K562 (cell line): ENCODE measurements at regions not wholly inside any gene's neighbourhood (a gene's known extent, or its start where the extent isn't known, plus 50 kb on each side); places are given as distances from the start of the nearest gene placed in this dataset.

Experiments used
- ATAC-seq: fragments of 200-7000 bp; cut with Tn5 transposase; 3 replicates; pipeline ENCODE4 v1.9.1; 2020; ENCODE audit warnings: moderate library complexity
- BruUV-seq: library from RNA; stranded (reverse); fragments of 400-500 nt; replicated peaks from 2 replicates; lab custom pipeline; 2021; lab: Mats Ljungman, UMichigan
- CTCF ChIA-PET: fragments of 300-600 bp; formaldehyde crosslinking; extraction: SDS; loops from one replicate; lab custom pipeline; 2021; ENCODE audit warnings: low intra/inter-chr PET ratio; lab: Yijun Ruan, JAX
- POLR2A ChIA-PET: fragments of 300-600, 350-650 bp; sonication (Branson Sonifier 250); formaldehyde crosslinking; extraction: SDS; loops from one replicate; lab custom pipeline; 2021; ENCODE audit warnings: antibody characterized with exemption, inconsistent platforms; lab: Yijun Ruan, JAX
- DNase-seq, 4 experiments: peaks; one replicate each; pipeline versions ENCODE4 v3.0.0 to v3.0.0-alpha.2; 2011 to 2018; ENCODE audit warnings: low spot score in 3 of 4, mixed read lengths in 3 of 4; ENCODE audit errors: extremely low read depth in 1 of 4
- FAIRE-seq: peaks from 2 replicates; lab custom pipeline; 2011; peaks lifted over from hg19 to GRCh38; lab: Jason Lieb, UNC
- H2AFZ ChIP-seq: 2 replicates; pipeline ENCODE4 v1.6.0; 2011; ENCODE audit warnings: low read depth, low read length, control low read depth, inconsistent platforms
- H3K27ac ChIP-seq: fragments of 200-600 bp; 3 replicates; pipeline ENCODE4 v1.8.0; 2011; ENCODE audit warnings: low read depth, mild to moderate bottlenecking, control low read depth, inconsistent platforms, low read length, moderate library complexity, mixed read lengths; ENCODE audit errors: extremely low read depth
- H3K27me3 ChIP-seq, 2 experiments: fragments of 300-600 bp in 1 of 2; 2 replicates in 1 of 2; 3 replicates in 1 of 2; pipeline versions ENCODE4 v1.6.0 to v1.8.0; 2011; ENCODE audit warnings: inconsistent platforms in 2 of 2, low read length in 2 of 2, mild to moderate bottlenecking in 1 of 2, mixed read lengths in 1 of 2, moderate library complexity in 1 of 2; ENCODE audit not compliant: control insufficient read depth in 2 of 2, insufficient read depth in 2 of 2
- H3K36me3 ChIP-seq: fragments of 300-600 bp; 3 replicates; pipeline ENCODE4 v1.8.0; 2011; ENCODE audit warnings: mild to moderate bottlenecking, low read length, inconsistent platforms; ENCODE audit not compliant: control insufficient read depth, insufficient read depth
- H3K4me1 ChIP-seq, 2 experiments: fragments of 200-600 bp in 1 of 2; replicated peaks in 1 of 2; 2 replicates in 1 of 2; 3 replicates in 1 of 2; pipeline versions ENCODE4 v1.5.1 to v1.8.0; 2011; ENCODE audit warnings: inconsistent platforms in 2 of 2, low read length in 2 of 2, mild to moderate bottlenecking in 1 of 2, mixed read lengths in 1 of 2, moderate library complexity in 1 of 2; ENCODE audit not compliant: control insufficient read depth in 2 of 2, insufficient read depth in 2 of 2
- H3K4me2 ChIP-seq: 2 replicates; pipeline ENCODE4 v1.6.1; 2011; ENCODE audit warnings: low read length, control low read depth, inconsistent platforms, mixed read lengths; ENCODE audit not compliant: insufficient read depth
- H3K4me3 ChIP-seq: fragments of 200-600 bp; sonication (generic), shearing (Covaris generic); 2 replicates; pipeline ENCODE4 v1.5.1; 2016; ENCODE audit warnings: control low read depth, inconsistent platforms
- H3K79me2 ChIP-seq: fragments of 200-600 bp; 3 replicates; pipeline ENCODE4 v1.8.0; 2011; ENCODE audit warnings: low read length, inconsistent platforms; ENCODE audit not compliant: control insufficient read depth, insufficient read depth
- H3K9ac ChIP-seq, 2 experiments: 2 replicates each; pipeline versions ENCODE4 v1.6.0 to v1.6.1; 2011; ENCODE audit warnings: low read depth in 2 of 2, low read length in 2 of 2, control low read depth in 1 of 2, inconsistent platforms in 1 of 2, mild to moderate bottlenecking in 1 of 2, mixed read lengths in 1 of 2; ENCODE audit not compliant: insufficient read depth in 1 of 2
- H3K9me1 ChIP-seq: one replicate; pipeline ENCODE4 v1.6.0; 2011; ENCODE audit warnings: inconsistent platforms, mild to moderate bottlenecking, low read length, moderate library complexity; ENCODE audit not compliant: control insufficient read depth, insufficient read depth
- H3K9me3 ChIP-seq: replicated peaks from 2 replicates; pipeline ENCODE4 v1.5.1; 2011; ENCODE audit warnings: low read depth, low read length, inconsistent platforms; ENCODE audit not compliant: control insufficient read depth, insufficient read depth
- H4K20me1 ChIP-seq: replicated peaks from 2 replicates; pipeline ENCODE4 v1.6.1; 2011; ENCODE audit warnings: low read length, inconsistent platforms, mixed read lengths; ENCODE audit not compliant: control insufficient read depth, insufficient read depth
- BMI1 ChIP-seq: fragments of 150-350 bp; IDR thresholded peaks from 2 replicates; pipeline ENCODE4 v1.6.1; 2014; ENCODE audit warnings: low read length
- CC2D1A ChIP-seq: fragments of 450-650 bp; IDR thresholded peaks from 2 replicates; pipeline ENCODE4 v1.6.1; 2017; ENCODE audit warnings: mild to moderate bottlenecking
- CLOCK ChIP-seq: fragments of 250-450 bp; sonication (Bioruptor Pico); IDR thresholded peaks from 2 replicates; pipeline ENCODE4 v1.4.0; 2020; ENCODE audit warnings: mild to moderate bottlenecking, moderate library complexity, borderline replicate concordance
- ESRRB ChIP-seq: fragments of 250-450 bp; sonication (Bioruptor Pico); IDR thresholded peaks from 2 replicates; pipeline ENCODE4 v1.5.0; 2020; ENCODE audit warnings: mild to moderate bottlenecking, moderate library complexity, borderline replicate concordance
- FOXM1 ChIP-seq, 2 experiments: fragments of 450-650 bp in 1 of 2; sonication (generic) in 1 of 2; formaldehyde crosslinking in 1 of 2; IDR thresholded peaks; 2 replicates each; pipeline versions ENCODE4 v1.6.1 to v1.9.0; 2017 to 2022; ENCODE audit warnings: low read depth in 2 of 2, mild to moderate bottlenecking in 2 of 2, missing genetic modification reagents in 1 of 2, moderate library complexity in 1 of 2
- GMEB1 ChIP-seq: fragments of 250-450 bp; sonication (Bioruptor Pico); IDR thresholded peaks from 2 replicates; pipeline ENCODE4 v1.4.0; 2020; ENCODE audit warnings: mild to moderate bottlenecking
- LARP7 ChIP-seq: fragments of 450-650 bp; IDR thresholded peaks from 2 replicates; pipeline ENCODE4 v1.6.1; 2016
- NBN ChIP-seq: fragments of 450-650 bp; IDR thresholded peaks from 2 replicates; pipeline ENCODE4 v1.6.1; 2016; ENCODE audit warnings: low read depth, mild to moderate bottlenecking
- RFX1 ChIP-seq: fragments of 450-650 bp; IDR thresholded peaks from 2 replicates; pipeline ENCODE4 v1.6.1; 2016; ENCODE audit warnings: mild to moderate bottlenecking, moderate library complexity
- ZNF449 ChIP-seq: fragments of 250-450 bp; sonication (Bioruptor Pico); IDR thresholded peaks from 2 replicates; pipeline ENCODE4 v1.8.0; 2022; ENCODE audit warnings: moderate library complexity, mild to moderate bottlenecking, inconsistent platforms
- ZNF511 ChIP-seq: sonication (generic); formaldehyde crosslinking; IDR thresholded peaks from 2 replicates; pipeline ENCODE4 v1.8.0; 2022; ENCODE audit warnings: mild to moderate bottlenecking, missing genetic modification reagents
- ZNF668 ChIP-seq: fragments of 250-450 bp; sonication (Bioruptor Pico); IDR thresholded peaks from 2 replicates; pipeline ENCODE4 v1.8.0; 2022; ENCODE audit warnings: mild to moderate bottlenecking, inconsistent platforms
- WGBS: fragments of 100-300 bp; shearing (Covaris generic); methylation state at CpG from one replicate; pipeline ENCODE4 v1.1.6; 2016; ENCODE audit warnings: low coverage, mixed read lengths; ENCODE audit not compliant: insufficient coverage; ENCODE audit errors: missing lambda C conversion rate; 5-methylcytosine and 5-hydroxymethylcytosine counted together
- in situ Hi-C: fragments of 300-500 bp; cut with MboI; formaldehyde crosslinking; loops from 4 replicates; pipeline ENCODE4 v1.15.0; 2018; ENCODE audit warnings: inconsistent platforms, mixed read lengths
- intact Hi-C: fragments of 100-400 bp; cut with micrococcal nuclease; formaldehyde crosslinking; loops from 2 replicates; pipeline ENCODE4 v1.14.2; 2022

- no peak for TF ChIP-seq ZNF449 (CRISPR knock-in tag)
- no peak for TF ChIP-seq LARP7
- TF ChIP-seq ZNF511 (CRISPR knock-in tag) = no peak
- TF ChIP-seq BMI1 = no peak
- TF ChIP-seq FOXM1 (IDR thresholded peaks at IDR 0.05; ENCODE audit: low read depth) = no peak
- no peak for TF ChIP-seq FOXM1 (CRISPR knock-in tag; IDR thresholded peaks at IDR 0.05; ENCODE audit: low read depth)
Measured at GRCh38 chr9:121587863-121588262, 63.6 kb upstream of the DAB2IP start (continued).

- BruUV-seq = no TSS peak
- Histone ChIP-seq H4K20me1 (no peaks in the 10 kb centered on the region), H3K79me2 (no peaks in the 10 kb centered on the region), H3K4me1 (no peaks in the 10 kb centered on the region), H3K4me2 (no peak overlapping the region), H3K9me3 (no peaks in the 10 kb centered on the region), H3K27ac (no peak overlapping the region), H3K36me3 (no peaks in the 10 kb centered on the region), H3K9ac (no peak overlapping the region), H3K9me1 (no peaks in the 10 kb centered on the region), H2AFZ (no peak overlapping the region), H3K27me3 (peaks cover 0 to 31% of the 10 kb centered on the region in 2 experiments; a peak in 3 of 5 replicates), H3K4me3 (no peak overlapping the region)
- ChIA-PET CTCF (no interaction called here), POLR2A (interaction anchor here (0.6 kb wide), 1 partner anchor 122 kb away, joined by 3 read pairs; no protein-coding TSS in a partner anchor)
- in situ Hi-C loops (no loop called here), intact Hi-C loops (no loop called here)
- WGBS = 0% methylated on average over 5 of the region's 5 CpGs
- no peak for ATAC-seq
- DNase-seq = no peak
- FAIRE-seq = no peak
- TF ChIP-seq GMEB1 (CRISPR knock-in tag) (no peak), NBN (no peak), ZNF668 (CRISPR knock-in tag) (no peak), CLOCK (no peak), ESRRB (CRISPR knock-in tag) (no peak), RFX1 (no peak), CC2D1A (no peak)
Measured at GRCh38 chr9:121589986-121590385, 61.4 kb upstream of the DAB2IP start.
